ENCODE measurements at regions not wholly inside any gene's neighbourhood (a gene's known extent, or its start where the extent isn't known, plus 50 kb on each side); places are given as distances from the start of the nearest gene placed in this dataset.

GRCh38 chr6:153677522-153677921 lies 361.5 kb upstream of the OPRM1 start:
- no peak overlapping the region for H3K4me3 ChIP-seq (ENCODE audit: low read depth, low read length)
- no peak for TF ChIP-seq CTCF (IDR thresholded peaks at IDR 0.05; ENCODE audit: low read depth, low read length, missing control alignments)
- DNase-seq (ENCODE audit: low read depth) = no peak

GRCh38 chr6:153673750-153674149 lies 365.3 kb upstream of the OPRM1 start:
- no peak for DNase-seq (ENCODE audit: low read depth)
- no peak overlapping the region for H3K4me3 ChIP-seq (ENCODE audit: low read depth, low read length)
- no peak for TF ChIP-seq CTCF (IDR thresholded peaks at IDR 0.05; ENCODE audit: low read depth, low read length, missing control alignments)

GRCh38 chr6:153673225-153673624 lies 365.8 kb upstream of the OPRM1 start:
- no peak for TF ChIP-seq CTCF (IDR thresholded peaks at IDR 0.05; ENCODE audit: low read depth, low read length, missing control alignments)
- no peak overlapping the region for H3K4me3 ChIP-seq (ENCODE audit: low read depth, low read length)
- no peak for DNase-seq (ENCODE audit: low read depth)

GRCh38 chr6:153670403-153671026 lies 368.5 kb upstream of the OPRM1 start:
- TF ChIP-seq CTCF (IDR thresholded peaks at IDR 0.05; ENCODE audit: low read depth, low read length, missing control alignments) = no peak
- DNase-seq (ENCODE audit: low read depth) = no peak
- no peak overlapping the region for H3K4me3 ChIP-seq (ENCODE audit: low read depth, low read length)

GRCh38 chr6:153668758-153669157 lies 370.3 kb upstream of the OPRM1 start:
- TF ChIP-seq CTCF (IDR thresholded peaks at IDR 0.05; ENCODE audit: low read depth, low read length, missing control alignments) = no peak
- DNase-seq (ENCODE audit: low read depth) = no peak
- H3K4me3 ChIP-seq (ENCODE audit: low read depth, low read length) = no peak overlapping the region

- DNase-seq (ENCODE audit: low read depth) = no peak
- TF ChIP-seq CTCF (IDR thresholded peaks at IDR 0.05; ENCODE audit: low read depth, low read length, missing control alignments) = no peak
- no peak overlapping the region for H3K4me3 ChIP-seq (ENCODE audit: low read depth, low read length)
Measured at GRCh38 chr6:153662982-153663381, 376.1 kb upstream of the OPRM1 start.

- H3K4me3 ChIP-seq (ENCODE audit: low read depth, low read length) = no peak overlapping the region
- DNase-seq (ENCODE audit: low read depth) = no peak
- TF ChIP-seq CTCF (IDR thresholded peaks at IDR 0.05; ENCODE audit: low read depth, low read length, missing control alignments) = no peak
Measured at GRCh38 chr6:153645326-153645725, 393.7 kb upstream of the OPRM1 start.

All from GM12864 (cell line).